Mesenchymal stem cell (in vitro differentiated cells and primary cell): ENCODE measurements at regions not wholly inside any gene's neighbourhood (a gene's known extent, or its start where the extent isn't known, plus 50 kb on each side); places are given as distances from the start of the nearest gene placed in this dataset.

Experiments used
- DNase-seq: peaks from one replicate; pipeline ENCODE4 v3.0.0-alpha.2; 2013
- H2AFZ ChIP-seq: one replicate; pipeline ENCODE4 v1.6.1; 2013; ENCODE audit warnings: low read depth, mild to moderate bottlenecking, control low read depth, inconsistent platforms, low read length, moderate library complexity
- H2AK5ac ChIP-seq: 2 replicates; pipeline ENCODE4 v1.6.1; 2013; ENCODE audit warnings: low read length, moderate library complexity, mild to moderate bottlenecking, inconsistent platforms; ENCODE audit not compliant: severe bottlenecking
- H2BK120ac ChIP-seq: one replicate; pipeline ENCODE4 v1.6.1; 2013; ENCODE audit warnings: low read depth, mild to moderate bottlenecking, inconsistent platforms, low read length, moderate library complexity
- H2BK12ac ChIP-seq, 2 experiments: one replicate each; pipeline ENCODE4 v1.6.1; 2013; ENCODE audit warnings: inconsistent platforms in 2 of 2, low read length in 2 of 2, mild to moderate bottlenecking in 2 of 2, moderate library complexity in 2 of 2, control low read depth in 1 of 2
- H2BK15ac ChIP-seq: one replicate; pipeline ENCODE4 v1.6.1; 2013; ENCODE audit warnings: mild to moderate bottlenecking, low read depth, inconsistent platforms; ENCODE audit not compliant: poor library complexity, severe bottlenecking
- H2BK5ac ChIP-seq: 2 replicates; pipeline ENCODE4 v1.6.1; 2013; ENCODE audit warnings: low read depth, mild to moderate bottlenecking, low read length, control low read depth, inconsistent platforms; ENCODE audit not compliant: poor library complexity, severe bottlenecking
- H3K14ac ChIP-seq, 2 experiments: one replicate each; pipeline ENCODE4 v1.6.1; 2013; ENCODE audit warnings: inconsistent platforms in 2 of 2, low read length in 2 of 2, control low read depth in 1 of 2, mild to moderate bottlenecking in 1 of 2, moderate library complexity in 1 of 2
- H3K18ac ChIP-seq, 2 experiments: one replicate each; pipeline ENCODE4 v1.6.1; 2013; ENCODE audit warnings: inconsistent platforms in 2 of 2, low read length in 2 of 2, control low read depth in 1 of 2, low read depth in 1 of 2, mild to moderate bottlenecking in 1 of 2
- H3K23ac ChIP-seq, 2 experiments: one replicate each; pipeline ENCODE4 v1.6.1; 2013; ENCODE audit warnings: inconsistent platforms in 2 of 2, low read length in 2 of 2, mild to moderate bottlenecking in 2 of 2, moderate library complexity in 2 of 2, control low read depth in 1 of 2
- H3K27ac ChIP-seq: 2 replicates; pipeline ENCODE4 v1.5.1; 2013; ENCODE audit warnings: mild to moderate bottlenecking, moderate library complexity, low read length, control low read depth, inconsistent platforms; ENCODE audit not compliant: poor library complexity, severe bottlenecking
- H3K27me3 ChIP-seq, 2 experiments: 2 replicates each; pipeline versions ENCODE4 v1.6.1 to v1.7.0; 2013; ENCODE audit warnings: low read length in 2 of 2, mild to moderate bottlenecking in 2 of 2, moderate library complexity in 2 of 2, control low read depth in 1 of 2, inconsistent platforms in 1 of 2; ENCODE audit not compliant: control insufficient read depth in 1 of 2, insufficient read depth in 1 of 2
- H3K36me3 ChIP-seq, 2 experiments: 2 replicates each; pipeline versions ENCODE4 v1.6.1 to v1.7.0; 2013; ENCODE audit warnings: low read length in 2 of 2, control low read depth in 1 of 2, inconsistent platforms in 1 of 2, low read depth in 1 of 2, mild to moderate bottlenecking in 1 of 2; ENCODE audit not compliant: insufficient read depth in 2 of 2, control insufficient read depth in 1 of 2
- H3K4ac ChIP-seq, 2 experiments: one replicate each; pipeline ENCODE4 v1.6.1; 2013; ENCODE audit warnings: inconsistent platforms in 2 of 2, low read length in 2 of 2, mild to moderate bottlenecking in 2 of 2, moderate library complexity in 2 of 2, control low read depth in 1 of 2, low read depth in 1 of 2
- H3K4me1 ChIP-seq: 2 replicates; pipeline ENCODE4 v1.6.1; 2013; ENCODE audit warnings: low read depth, low read length, control low read depth; ENCODE audit not compliant: control insufficient read depth, insufficient read depth
- H3K4me2 ChIP-seq: 2 replicates; pipeline ENCODE4 v1.6.1; 2013; ENCODE audit warnings: low read length, mild to moderate bottlenecking, inconsistent platforms; ENCODE audit not compliant: poor library complexity, severe bottlenecking
- H3K4me3 ChIP-seq, 2 experiments: 2 replicates each; pipeline versions ENCODE4 v1.5.1 to v1.7.0; 2013; ENCODE audit warnings: low read length in 2 of 2, mild to moderate bottlenecking in 2 of 2, control low read depth in 1 of 2, low read depth in 1 of 2; ENCODE audit not compliant: insufficient read depth in 1 of 2
- H3K79me1 ChIP-seq: replicated peaks from 2 replicates; pipeline ENCODE4 v1.6.1; 2013; ENCODE audit warnings: mild to moderate bottlenecking, control low read depth, low read length, inconsistent platforms; ENCODE audit not compliant: poor library complexity, severe bottlenecking
- H3K9ac ChIP-seq: 2 replicates; pipeline ENCODE4 v1.7.0; 2013; ENCODE audit warnings: mild to moderate bottlenecking, low read length, moderate library complexity
- H3K9me3 ChIP-seq: 2 replicates; pipeline ENCODE4 v1.7.0; 2013; ENCODE audit warnings: mild to moderate bottlenecking, low read length; ENCODE audit not compliant: control insufficient read depth
- H4K8ac ChIP-seq: one replicate; pipeline ENCODE4 v1.6.1; 2013; ENCODE audit warnings: inconsistent platforms, mild to moderate bottlenecking, low read length, moderate library complexity
- H4K91ac ChIP-seq: one replicate; pipeline ENCODE4 v1.6.1; 2013; ENCODE audit warnings: mild to moderate bottlenecking, low read length, inconsistent platforms
- WGBS: methylation state at CpG from one replicate; pipeline ENCODE4 v1.1.7; 2013; ENCODE audit warnings: mixed read lengths; 5-methylcytosine and 5-hydroxymethylcytosine counted together

GRCh38 chr16:9177861-9178260 lies 86.4 kb downstream of the HAPSTR1 start:
- no peaks in the 10 kb centered on the region for H3K36me3 ChIP-seq
- H2BK5ac ChIP-seq = no peak overlapping the region
- no peak overlapping the region for H3K4me3 ChIP-seq
- no peak overlapping the region for H3K27ac ChIP-seq
- H2BK120ac ChIP-seq = no peak overlapping the region
- H2AFZ ChIP-seq = no peak overlapping the region
- no peak overlapping the region for H3K9ac ChIP-seq
- H3K27me3 ChIP-seq = peaks cover 0 to 5% of the 10 kb centered on the region in 2 experiments
- H3K23ac ChIP-seq = no peak overlapping the region
- H4K91ac ChIP-seq = no peak overlapping the region
- H2BK12ac ChIP-seq = no peak overlapping the region
- no peak overlapping the region for H2AK5ac ChIP-seq
- H3K4me1 ChIP-seq = no peaks in the 10 kb centered on the region
- H3K14ac ChIP-seq = no peak overlapping the region
- no peak for DNase-seq
- H3K4ac ChIP-seq = no peak overlapping the region
- 64% methylated on average over 6 of the region's 6 CpGs for WGBS
- no peak overlapping the region for H3K18ac ChIP-seq
- H2BK15ac ChIP-seq = no peak overlapping the region
- H3K9me3 ChIP-seq = no peaks in the 10 kb centered on the region
- no peaks in the 10 kb centered on the region for H3K79me1 ChIP-seq
- H3K4me2 ChIP-seq = no peak overlapping the region
- H4K8ac ChIP-seq = no peak overlapping the region

- Histone ChIP-seq H2AFZ (no peak overlapping the region), H3K79me1 (no peaks in the 10 kb centered on the region), H3K9ac (no peak overlapping the region), H3K18ac (no peak overlapping the region), H4K8ac (no peak overlapping the region), H2BK15ac (no peak overlapping the region), H3K4ac (no peak overlapping the region), H3K14ac (no peak overlapping the region), H3K4me2 (no peak overlapping the region), H2AK5ac (no peak overlapping the region), H2BK5ac (no peak overlapping the region), H4K91ac (no peak overlapping the region), H2BK120ac (no peak overlapping the region), H3K27me3 (peaks cover 0 to 13% of the 10 kb centered on the region in 2 experiments), H3K36me3 (peaks cover 0 to 4% of the 10 kb centered on the region in 2 experiments), H3K9me3 (no peaks in the 10 kb centered on the region), H2BK12ac (no peak overlapping the region), H3K4me1 (no peaks in the 10 kb centered on the region), H3K4me3 (no peak overlapping the region), H3K27ac (no peak overlapping the region), H3K23ac (no peak overlapping the region)
- WGBS = 84% methylated on average over 27 of the region's 29 CpGs
- no peak for DNase-seq
Measured at GRCh38 chr16:9183682-9184353, 92.4 kb downstream of the HAPSTR1 start.

GRCh38 chr16:9184354-9184690 lies 92.9 kb downstream of the HAPSTR1 start:
- Histone ChIP-seq H3K36me3 (peaks cover 0 to 4% of the 10 kb centered on the region in 2 experiments), H3K79me1 (no peaks in the 10 kb centered on the region), H4K91ac (no peak overlapping the region), H4K8ac (no peak overlapping the region), H3K9me3 (no peaks in the 10 kb centered on the region), H3K27me3 (peaks cover 0 to 16% of the 10 kb centered on the region in 2 experiments), H3K27ac (no peak overlapping the region), H3K4me2 (no peak overlapping the region), H3K18ac (no peak overlapping the region), H2AK5ac (no peak overlapping the region), H3K4me1 (no peaks in the 10 kb centered on the region), H3K14ac (no peak overlapping the region), H3K4me3 (no peak overlapping the region), H2BK15ac (no peak overlapping the region), H3K23ac (no peak overlapping the region), H3K4ac (no peak overlapping the region), H2BK5ac (no peak overlapping the region), H2AFZ (no peak overlapping the region), H2BK12ac (no peak overlapping the region), H2BK120ac (no peak overlapping the region), H3K9ac (no peak overlapping the region)
- 95% methylated on average over 33 of the region's 33 CpGs for WGBS
- DNase-seq = no peak

GRCh38 chr16:9185381-9185780 lies 93.9 kb downstream of the HAPSTR1 start:
- no CpG with 5 or more reads among the region's 2 CpGs for WGBS
- no peak for DNase-seq
- Histone ChIP-seq H3K23ac (no peak overlapping the region), H3K9ac (no peak overlapping the region), H4K8ac (no peak overlapping the region), H3K79me1 (no peaks in the 10 kb centered on the region), H3K27me3 (peaks cover 0 to 16% of the 10 kb centered on the region in 2 experiments), H3K36me3 (peaks cover 0 to 4% of the 10 kb centered on the region in 2 experiments), H3K18ac (no peak overlapping the region), H3K4ac (no peak overlapping the region), H2AFZ (no peak overlapping the region), H3K4me1 (no peaks in the 10 kb centered on the region), H3K27ac (no peak overlapping the region), H2BK5ac (no peak overlapping the region), H2BK12ac (no peak overlapping the region), H3K9me3 (no peaks in the 10 kb centered on the region), H3K4me3 (no peak overlapping the region), H2BK15ac (no peak overlapping the region), H4K91ac (no peak overlapping the region), H3K4me2 (no peak overlapping the region), H3K14ac (no peak overlapping the region), H2BK120ac (no peak overlapping the region), H2AK5ac (no peak overlapping the region)
